ENCODE measurements at regions not wholly inside any gene's neighbourhood (a gene's known extent, or its start where the extent isn't known, plus 50 kb on each side); places are given as distances from the start of the nearest gene placed in this dataset.

- DNase-seq (ENCODE audit: low read depth, low spot score) = no peak
Observed at GRCh38 chr1:172801771-172802322, 142.9 kb downstream of the FASLG start.

DNA sequence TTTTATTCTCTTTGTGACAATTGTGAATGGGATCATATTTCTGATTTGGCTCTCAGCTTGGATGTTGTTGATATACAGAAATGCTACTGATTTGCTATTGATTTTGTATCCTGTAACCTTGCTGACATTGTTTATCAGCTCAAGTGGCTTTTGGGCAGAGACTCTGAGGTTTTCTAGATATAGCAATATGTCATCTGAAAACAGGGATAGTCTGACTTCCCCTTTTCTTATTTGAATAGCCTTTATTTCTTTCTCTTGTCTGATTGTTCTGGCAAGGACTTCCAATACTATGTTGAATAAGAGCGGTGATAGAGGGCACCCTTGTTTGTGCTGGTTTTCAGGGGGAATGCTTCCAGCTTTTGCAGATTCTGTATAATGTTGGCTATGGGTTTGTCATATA is 150.8 kb downstream of the FASLG start:
- no peak for DNase-seq (ENCODE audit: low read depth, low spot score)

DNA sequence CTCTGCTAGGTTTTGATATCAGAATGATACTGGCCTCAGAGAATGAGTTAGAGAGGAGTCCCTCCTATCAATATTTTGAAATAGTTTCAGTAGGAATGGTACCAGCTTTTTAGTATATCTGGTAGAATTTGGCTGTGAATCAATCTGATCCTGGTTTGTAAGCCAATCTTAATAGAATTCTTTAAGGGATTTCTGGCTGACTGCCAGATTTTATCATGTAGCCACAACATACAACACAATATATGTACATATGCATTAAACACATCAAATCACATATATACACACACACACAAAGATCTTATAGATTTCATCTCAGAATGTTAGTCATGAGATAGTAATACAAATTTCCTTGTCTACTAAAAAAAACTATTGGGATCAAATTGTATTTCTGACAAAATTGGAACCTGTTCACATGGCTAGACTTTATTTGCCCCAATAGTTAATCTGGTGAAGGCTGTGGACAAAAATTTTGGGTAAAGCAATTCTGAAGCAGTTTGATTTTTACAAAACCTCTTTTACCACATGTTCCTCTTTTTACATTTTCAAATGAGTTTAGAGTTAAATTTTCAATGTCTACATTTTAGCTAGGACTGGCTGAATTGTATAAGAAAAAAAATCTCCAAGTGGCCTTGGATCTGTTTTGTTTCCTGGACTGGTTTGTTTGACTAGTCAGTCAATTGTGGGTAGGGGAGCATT is 151.7 kb downstream of the FASLG start:
- DNase-seq (ENCODE audit: low read depth, low spot score) = no peak

- DNase-seq (ENCODE audit: low read depth, low spot score) = no peak
Observed at GRCh38 chr1:172811694-172812093, 152.8 kb downstream of the FASLG start.

DNA sequence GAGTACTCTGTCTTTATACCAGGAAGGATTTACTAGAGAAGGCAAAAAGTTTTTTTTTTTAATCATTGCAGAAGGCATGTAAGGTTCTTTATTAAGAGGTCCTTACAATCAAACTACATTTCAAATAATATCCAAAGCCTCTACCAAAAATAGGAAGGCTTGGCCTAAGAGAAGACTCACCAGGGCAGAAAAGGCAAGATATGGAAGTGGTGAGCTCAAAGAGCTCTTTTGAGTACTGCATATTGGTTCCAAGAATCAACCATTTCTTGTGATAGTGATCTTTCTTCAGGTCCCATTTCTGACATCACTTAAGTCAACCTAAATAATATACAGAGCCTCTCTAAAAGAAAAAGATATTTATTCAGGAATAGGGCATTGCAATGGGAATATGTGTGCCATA is 153.2 kb downstream of the FASLG start:
- DNase-seq (ENCODE audit: low read depth, low spot score) = no peak

GRCh38 chr1:172813330-172813729 is 154.4 kb downstream of the FASLG start:
- no peak for DNase-seq (ENCODE audit: low read depth, low spot score)

GRCh38 chr1:172814428-172814827 is 155.5 kb downstream of the FASLG start:
- no peak for DNase-seq (ENCODE audit: low read depth, low spot score)

DNA sequence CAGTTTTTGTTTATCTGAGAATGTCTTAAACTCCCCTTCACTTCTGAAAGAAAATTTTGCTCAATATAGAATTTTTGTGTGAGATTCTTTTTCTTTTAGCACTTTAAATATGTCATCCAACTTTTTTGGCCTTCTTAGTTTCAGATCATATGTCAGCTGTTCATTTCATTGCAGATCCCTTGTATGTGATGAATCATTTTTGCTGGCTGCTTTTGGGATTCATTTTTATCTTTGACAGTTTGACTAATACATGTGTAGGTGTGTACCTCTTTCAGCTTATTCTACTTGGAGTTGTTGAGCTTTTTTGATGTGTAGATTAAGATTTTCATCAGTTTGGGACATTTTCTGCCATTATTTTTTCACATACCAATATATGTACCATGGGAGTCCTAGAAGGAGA is 156.8 kb downstream of the FASLG start:
- no peak for DNase-seq (ENCODE audit: low read depth, low spot score)

- no peak for DNase-seq (ENCODE audit: low read depth, low spot score)
Observed at GRCh38 chr1:172818841-172819527, 160.1 kb downstream of the FASLG start.

DNA sequence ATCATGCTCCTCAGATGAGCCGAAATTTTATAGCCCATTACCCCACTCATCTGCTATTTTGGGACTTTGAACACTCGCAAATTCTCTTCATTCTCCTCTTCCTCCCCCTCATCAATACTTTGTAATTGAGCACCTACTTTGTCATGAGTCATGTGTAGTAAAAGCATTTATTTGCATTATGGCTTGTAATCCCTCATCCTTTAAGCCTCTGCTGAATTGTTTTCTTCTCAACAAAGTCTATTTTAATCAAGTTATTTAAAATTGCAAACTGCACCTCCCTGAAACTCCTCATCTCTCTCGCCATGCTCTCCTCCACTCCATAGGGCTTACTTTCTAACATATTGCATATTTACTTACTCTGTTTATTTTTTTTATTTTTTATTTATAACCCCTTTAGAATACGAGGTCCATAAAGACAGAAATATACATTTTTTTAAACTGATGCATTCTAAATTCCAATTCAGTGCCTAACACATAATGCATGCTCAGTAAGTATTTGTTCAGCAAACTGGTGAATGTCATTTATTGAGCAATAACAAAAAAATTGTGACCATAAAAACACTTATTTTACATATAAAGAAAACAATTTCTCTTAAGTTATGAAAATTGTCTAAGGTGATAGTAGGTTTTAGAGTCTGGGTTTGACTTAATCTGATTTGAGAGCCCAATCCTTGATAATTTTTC is 161.7 kb downstream of the FASLG start:
- no peak for DNase-seq (ENCODE audit: low read depth, low spot score)

DNA sequence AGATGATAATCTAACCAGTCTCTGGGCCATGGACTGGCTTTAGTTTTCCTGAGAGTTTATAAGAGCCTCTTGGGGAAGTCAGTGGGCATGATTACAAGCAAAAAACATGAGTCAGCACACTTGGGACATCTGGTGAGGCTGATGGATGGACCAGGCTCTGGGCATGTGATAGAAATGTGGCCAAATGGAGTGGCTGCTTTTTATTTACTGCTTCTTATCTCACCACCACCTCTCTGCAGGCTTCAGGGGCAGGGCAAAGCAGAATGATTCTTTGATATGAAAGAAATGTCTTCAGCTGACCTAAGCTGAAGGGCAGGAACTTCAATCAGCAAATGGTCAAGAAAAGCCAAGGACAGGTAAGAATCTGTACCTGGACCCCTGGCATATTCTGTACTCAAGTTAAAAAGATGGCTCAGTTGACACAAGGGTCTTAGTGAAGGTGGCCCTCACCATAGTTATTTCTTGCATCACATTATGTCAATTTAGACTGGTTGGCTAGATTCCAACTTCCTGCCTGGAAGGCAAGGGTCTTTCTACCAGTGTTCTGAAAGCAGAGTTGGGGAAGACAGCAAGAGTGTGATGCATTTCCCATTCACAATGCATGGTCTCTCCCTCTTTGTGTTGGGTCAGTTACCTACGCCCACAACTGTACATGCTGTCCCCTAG is 162.8 kb downstream of the FASLG start:
- DNase-seq (ENCODE audit: low read depth, low spot score) = no peak

DNA sequence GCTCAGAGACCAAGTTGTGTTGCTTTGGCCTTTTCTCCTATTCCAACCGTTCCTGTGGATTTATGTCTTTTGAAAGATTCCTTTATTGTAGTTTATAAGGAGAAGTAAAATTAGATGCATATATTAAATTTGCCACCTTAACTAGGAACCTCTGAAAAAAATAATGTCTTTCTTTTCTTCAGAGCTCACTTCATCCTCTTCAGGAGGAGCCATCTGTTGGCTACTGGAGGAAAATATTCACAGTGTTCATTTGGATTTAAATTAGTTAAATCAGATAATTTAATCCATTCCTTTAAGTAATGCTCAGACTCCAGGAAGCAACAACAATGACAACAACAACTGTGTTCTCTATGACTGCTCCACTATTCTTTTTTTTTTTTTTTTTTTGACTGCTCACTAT is 164.0 kb downstream of the FASLG start:
- DNase-seq (ENCODE audit: low read depth, low spot score) = no peak

GRCh38 chr1:172823534-172823933 is 164.6 kb downstream of the FASLG start:
- DNase-seq (ENCODE audit: low read depth, low spot score) = peak; percentile 41

GRCh38 chr1:172824209-172824608 is 165.3 kb downstream of the FASLG start:
- no peak for DNase-seq (ENCODE audit: low read depth, low spot score)

DNA sequence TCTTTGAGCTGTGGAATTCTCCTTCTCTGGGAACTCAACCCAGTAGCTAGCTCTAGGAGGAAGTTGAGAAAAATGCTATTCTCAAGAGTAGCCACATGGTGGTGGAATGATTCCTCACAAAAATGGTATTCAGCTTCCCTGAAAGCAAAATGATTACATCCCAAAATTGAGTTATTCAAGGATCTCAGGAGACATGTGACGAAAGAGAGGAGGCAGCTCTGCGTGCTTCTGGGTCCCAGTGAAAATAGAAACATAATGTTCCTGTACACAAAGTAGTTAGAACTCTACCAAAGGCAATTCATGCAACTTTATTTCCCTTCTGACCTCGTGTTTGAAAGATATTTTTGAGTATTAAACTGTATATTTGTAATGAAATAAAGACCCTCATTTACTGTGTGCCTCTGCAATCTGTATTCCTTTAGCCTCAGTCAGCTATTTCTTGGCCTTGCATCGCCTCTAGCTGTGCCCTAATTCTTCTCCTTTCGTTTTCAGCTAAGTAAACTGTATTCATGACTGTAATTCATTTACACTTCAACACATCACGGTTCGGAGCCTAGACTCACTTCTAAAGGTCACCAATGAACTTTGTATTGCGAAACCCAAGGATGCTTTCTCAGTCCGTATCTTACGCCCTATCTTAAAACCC is 167.3 kb downstream of the FASLG start:
- DNase-seq (ENCODE audit: low read depth, low spot score) = peak; percentile 78

DNA sequence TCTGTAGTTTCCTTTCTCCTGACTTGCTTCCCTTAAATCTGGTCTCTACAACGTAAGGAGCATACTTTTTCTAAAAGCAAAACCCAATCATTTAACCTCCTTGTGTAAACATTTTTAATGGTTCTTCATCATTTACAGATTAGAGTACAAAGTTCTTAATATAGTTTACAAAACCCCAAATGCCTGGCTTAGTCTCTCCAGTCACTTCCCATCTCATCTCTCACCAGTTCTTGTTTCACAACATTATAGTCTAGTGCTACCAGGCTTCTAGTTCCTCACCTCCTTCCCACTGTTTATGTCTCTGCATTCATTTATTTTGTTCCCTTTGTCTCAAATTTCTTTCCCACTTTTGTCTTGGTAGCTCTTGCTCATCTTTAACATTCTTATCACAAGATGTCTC is 168.4 kb downstream of the FASLG start:
- DNase-seq (ENCODE audit: low read depth, low spot score) = no peak

DNA sequence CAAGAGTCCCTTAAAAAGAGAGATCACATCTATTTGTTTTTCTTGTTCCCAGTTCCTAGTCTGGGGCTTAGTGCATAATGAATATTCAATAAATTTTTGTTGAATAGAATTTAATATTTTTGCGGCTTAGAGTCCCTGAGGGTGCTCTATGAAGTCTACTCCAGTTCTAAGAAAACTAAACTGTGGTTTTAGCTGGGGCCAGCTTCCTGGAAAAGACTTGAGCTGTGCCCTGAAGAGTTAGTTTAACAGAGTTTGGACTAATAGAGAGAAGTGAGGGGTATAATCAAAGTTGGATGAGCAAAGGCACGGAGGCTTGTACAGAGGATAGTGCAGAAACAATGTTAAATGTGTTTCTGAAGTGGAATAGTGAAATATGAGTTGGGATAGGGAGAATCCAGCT is 168.9 kb downstream of the FASLG start:
- no peak for DNase-seq (ENCODE audit: low read depth, low spot score)

DNA sequence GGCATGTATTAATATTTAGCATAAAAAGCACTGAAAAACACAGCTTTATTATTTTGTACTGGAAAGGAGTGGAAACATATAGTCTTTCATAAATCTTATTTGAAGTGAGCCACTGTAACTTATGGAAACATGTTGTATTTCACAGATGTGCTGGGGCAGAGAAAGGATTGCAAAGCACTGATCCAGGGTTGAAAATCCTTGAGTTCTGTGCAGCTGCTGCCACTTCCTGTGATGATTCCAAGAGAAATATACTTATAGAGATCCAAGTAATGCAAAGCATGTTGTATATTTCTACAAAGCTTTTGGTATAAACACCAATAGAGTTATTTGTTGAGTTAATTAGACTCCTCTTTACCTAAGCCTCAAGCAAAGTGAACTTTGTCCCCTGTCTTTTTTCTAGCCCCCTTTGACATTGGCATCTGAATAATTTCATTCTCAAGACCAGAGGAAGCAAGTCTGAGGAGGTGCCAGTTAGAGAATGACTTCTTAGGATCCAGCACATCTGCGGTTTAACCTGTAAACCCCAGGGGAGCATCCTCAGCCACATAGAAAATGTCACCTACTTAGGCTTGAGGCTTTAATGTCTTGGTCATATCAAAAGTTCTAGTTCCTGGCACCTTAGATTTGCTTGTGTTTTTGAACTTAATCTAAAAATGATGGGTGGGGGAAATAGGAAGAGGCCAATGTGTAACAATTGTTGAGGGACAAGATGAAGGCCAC is 173.3 kb downstream of the FASLG start:
- DNase-seq (ENCODE audit: low read depth, low spot score) = no peak

- DNase-seq (ENCODE audit: low read depth, low spot score) = no peak
Observed at GRCh38 chr1:172833954-172834353, 175.1 kb downstream of the FASLG start.

DNA sequence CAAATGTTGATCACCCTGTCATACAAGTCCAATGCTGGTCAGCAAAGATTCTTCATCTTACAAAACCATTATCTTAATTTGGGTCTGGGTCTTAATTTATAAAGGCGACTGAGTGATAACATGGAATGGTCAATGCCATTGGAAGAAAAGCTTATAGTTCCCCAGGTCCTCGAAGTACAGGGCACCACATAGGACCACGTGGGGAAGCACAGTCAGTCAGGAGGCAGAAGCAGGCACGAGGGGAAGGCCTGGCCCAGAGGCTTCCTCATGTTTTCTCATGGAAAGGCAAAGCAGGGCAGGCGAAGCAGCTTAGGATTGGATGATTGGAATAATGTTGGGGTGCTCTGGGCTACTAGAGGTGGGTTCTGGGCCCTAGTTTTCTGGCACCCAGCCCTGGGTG is 175.7 kb downstream of the FASLG start:
- DNase-seq (ENCODE audit: low read depth, low spot score) = no peak

- DNase-seq (ENCODE audit: low read depth, low spot score) = no peak
Observed at GRCh38 chr1:172835834-172836233, 176.9 kb downstream of the FASLG start.
